IgD-negative memory B cell (primary cell): ENCODE measurements at regions not wholly inside any gene's neighbourhood (a gene's known extent, or its start where the extent isn't known, plus 50 kb on each side); places are given as distances from the start of the nearest gene placed in this dataset.
"Not testable (repeated sequence)": the region's sequence is repeated elsewhere in the genome, so short reads cannot be mapped to it uniquely, and the experiment has no call there.

Source experiments
- H3K27ac Mint-ChIP-seq, 3 donors: one replicate each; pipeline ENCODE4 v1.8.0; 2020 to 2022; ENCODE audit warnings: mild to moderate bottlenecking in 3 of 3, mixed read lengths in 3 of 3, moderate library complexity in 1 of 3
- H3K27me3 Mint-ChIP-seq: one replicate; pipeline ENCODE4 v1.8.0; 2021; ENCODE audit warnings: mixed read lengths
- H3K36me3 Mint-ChIP-seq: one replicate; pipeline ENCODE4 v1.8.0; 2020; ENCODE audit warnings: mild to moderate bottlenecking, mixed read lengths
- H3K4me1 Mint-ChIP-seq, 3 donors: one replicate each; pipeline ENCODE4 v1.8.0; 2020 to 2022; ENCODE audit warnings: mixed read lengths in 3 of 3, mild to moderate bottlenecking in 1 of 3
- H3K4me3 Mint-ChIP-seq, 4 donors: one replicate each; pipeline ENCODE4 v1.8.0; 2020 to 2022; ENCODE audit warnings: mild to moderate bottlenecking in 4 of 4, mixed read lengths in 4 of 4, moderate library complexity in 3 of 4
- H3K9me3 Mint-ChIP-seq, 3 donors: one replicate each; pipeline ENCODE4 v1.8.0; 2020 to 2021; ENCODE audit warnings: mixed read lengths in 3 of 3, mild to moderate bottlenecking in 1 of 3

DNA sequence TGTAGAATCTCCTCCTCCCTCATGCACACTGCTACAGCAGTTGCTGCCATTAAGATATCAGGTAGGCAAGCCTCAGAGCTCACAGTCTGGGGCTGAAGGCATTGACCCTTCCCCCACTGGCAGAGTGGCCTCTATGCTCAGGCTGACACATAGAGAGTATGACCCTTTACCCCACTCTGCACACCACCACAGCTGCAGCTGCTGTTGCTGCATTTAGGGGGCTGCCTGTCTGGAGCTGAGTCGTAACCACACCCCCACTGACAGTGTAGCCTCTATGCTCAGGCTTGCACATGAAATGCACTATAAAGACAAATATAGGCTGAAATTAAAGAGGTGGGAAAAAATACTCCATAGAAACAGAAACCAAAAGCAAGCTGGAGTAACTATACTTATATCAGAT, 289.3 kb upstream of the PABPC4L start:
- Mint-ChIP-seq H3K4me3 (no peak overlapping the region), H3K36me3 (no peaks in the 10 kb centered on the region), H3K27ac (peak overlapping the region in 1 of 3 donors; percentile 75), H3K4me1 (no peaks in the 10 kb centered on the region), H3K27me3 (no peaks in the 10 kb centered on the region), H3K9me3 (peaks cover 0 to 7% (median 7%) of the 10 kb centered on the region in 3 donors)

DNA sequence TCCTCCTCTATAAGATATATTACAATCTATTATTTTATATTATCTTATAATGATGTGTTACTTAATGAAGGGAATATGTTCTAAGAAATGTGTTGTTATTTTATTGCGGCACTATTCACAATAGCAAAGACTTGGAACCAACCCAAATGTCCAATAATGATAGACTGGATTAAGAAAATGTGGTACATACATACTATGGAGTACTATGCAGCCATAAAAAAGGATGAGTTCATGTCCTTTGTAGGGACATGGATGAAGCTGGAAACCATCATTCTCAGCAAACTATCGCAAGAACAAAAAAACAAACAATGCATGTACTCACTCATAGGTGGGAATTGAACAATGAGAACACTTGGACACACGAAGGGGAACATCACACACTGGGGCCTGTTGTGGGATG, 281.9 kb upstream of the PABPC4L start:
- H3K36me3 Mint-ChIP-seq, H3K27me3 Mint-ChIP-seq, H3K27ac Mint-ChIP-seq, H3K4me1 Mint-ChIP-seq, H3K4me3 Mint-ChIP-seq: not testable (repeated sequence)
- peaks cover 4 to 12% (median 6%) of the 10 kb centered on the region in 3 donors for H3K9me3 Mint-ChIP-seq

DNA sequence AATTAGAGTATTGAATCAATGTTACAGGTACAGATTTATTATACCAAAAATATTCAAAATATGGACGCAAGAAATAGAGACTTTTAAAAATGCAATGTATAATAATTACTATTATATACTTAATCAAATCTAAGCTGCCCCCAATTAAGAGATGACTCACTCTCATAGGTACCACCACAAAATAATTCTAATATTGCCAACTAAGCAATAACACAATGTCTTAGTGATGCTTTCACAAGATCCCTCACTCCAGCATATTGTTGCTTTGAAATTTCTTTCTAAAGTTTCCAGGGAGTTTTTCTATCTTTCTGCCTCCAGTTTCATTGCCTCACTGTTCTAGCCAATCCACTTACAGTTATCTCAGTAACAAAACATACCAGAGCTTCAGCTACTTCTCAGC, 270.0 kb upstream of the PABPC4L start:
- Mint-ChIP-seq H3K9me3 (peaks cover 0 to 17% (median 7%) of the 10 kb centered on the region in 3 donors), H3K4me3 (no peak overlapping the region), H3K27ac (no peak overlapping the region), H3K36me3 (no peaks in the 10 kb centered on the region), H3K27me3 (no peaks in the 10 kb centered on the region), H3K4me1 (no peaks in the 10 kb centered on the region)

DNA sequence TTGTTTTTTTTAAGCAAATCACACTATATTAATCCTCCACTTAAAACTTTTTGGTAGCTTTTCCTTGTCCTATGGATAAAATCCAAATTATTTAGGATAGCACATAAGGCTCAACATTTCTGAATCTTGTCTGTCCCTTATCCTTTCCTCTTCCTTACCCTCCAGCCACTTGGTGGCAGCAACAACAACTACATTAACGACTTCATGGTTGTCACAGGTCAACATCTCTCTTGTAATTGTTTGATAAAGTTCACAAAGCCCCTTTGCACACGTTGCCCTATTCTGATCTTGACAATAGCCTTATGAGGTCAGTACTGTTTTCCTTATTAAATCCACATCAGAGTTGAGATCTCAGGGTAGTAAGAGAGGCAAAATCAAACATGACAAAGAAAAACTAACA, 269.0 kb upstream of the PABPC4L start:
- H3K27ac Mint-ChIP-seq: no peak overlapping the region
- H3K27me3 Mint-ChIP-seq: no peaks in the 10 kb centered on the region
- peaks cover 0 to 12% (median 7%) of the 10 kb centered on the region in 3 donors for H3K9me3 Mint-ChIP-seq
- H3K36me3 Mint-ChIP-seq: no peaks in the 10 kb centered on the region
- no peaks in the 10 kb centered on the region for H3K4me1 Mint-ChIP-seq
- H3K4me3 Mint-ChIP-seq: no peak overlapping the region

DNA sequence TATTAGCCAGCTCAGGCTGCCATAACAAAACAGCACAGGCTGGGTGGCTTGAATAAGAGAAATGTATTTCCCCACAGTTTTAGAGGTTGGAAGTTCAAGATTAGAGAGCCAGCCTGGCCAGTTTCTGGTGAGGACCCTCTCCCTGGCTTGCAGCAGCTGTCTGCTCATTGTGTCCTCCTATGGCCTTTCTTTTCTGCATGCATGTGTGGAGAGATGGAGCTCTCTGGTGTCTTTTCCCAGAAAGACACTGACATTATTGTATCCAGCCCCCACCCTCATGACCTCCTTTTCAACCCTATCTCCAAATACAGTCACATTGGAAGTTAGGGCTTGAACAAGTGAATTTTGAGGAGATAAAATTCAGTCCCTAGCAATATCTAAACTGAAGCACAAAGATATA, 263.8 kb upstream of the PABPC4L start:
- Mint-ChIP-seq H3K36me3 (no peaks in the 10 kb centered on the region), H3K9me3 (peaks cover 0 to 5% (median 1%) of the 10 kb centered on the region in 3 donors), H3K4me3 (no peak overlapping the region), H3K27ac (no peak overlapping the region), H3K27me3 (no peaks in the 10 kb centered on the region), H3K4me1 (no peaks in the 10 kb centered on the region)

DNA sequence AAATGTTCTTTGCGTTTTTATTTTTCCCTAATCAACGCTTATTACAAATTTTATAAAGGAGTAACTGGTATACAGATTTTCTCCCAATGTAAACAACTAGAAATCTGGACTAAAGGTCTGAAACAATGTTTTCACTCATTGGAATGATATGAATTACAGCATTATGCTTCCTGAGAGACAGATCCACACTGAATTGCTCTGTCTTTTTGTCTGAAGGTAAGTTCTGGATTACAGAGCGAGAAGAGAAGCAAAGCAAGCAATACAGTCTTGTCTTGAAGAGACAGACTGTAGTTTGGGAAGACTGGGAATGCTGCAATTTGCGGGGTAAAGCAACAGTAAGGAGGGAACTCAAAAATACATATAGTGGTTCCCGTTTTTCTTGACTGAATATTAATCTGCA, 262.2 kb upstream of the PABPC4L start:
- H3K36me3 Mint-ChIP-seq: no peaks in the 10 kb centered on the region
- peaks cover 0 to 5% (median 3%) of the 10 kb centered on the region in 3 donors for H3K9me3 Mint-ChIP-seq
- H3K27me3 Mint-ChIP-seq: no peaks in the 10 kb centered on the region
- no peaks in the 10 kb centered on the region for H3K4me1 Mint-ChIP-seq
- H3K4me3 Mint-ChIP-seq: no peak overlapping the region
- H3K27ac Mint-ChIP-seq: no peak overlapping the region

DNA sequence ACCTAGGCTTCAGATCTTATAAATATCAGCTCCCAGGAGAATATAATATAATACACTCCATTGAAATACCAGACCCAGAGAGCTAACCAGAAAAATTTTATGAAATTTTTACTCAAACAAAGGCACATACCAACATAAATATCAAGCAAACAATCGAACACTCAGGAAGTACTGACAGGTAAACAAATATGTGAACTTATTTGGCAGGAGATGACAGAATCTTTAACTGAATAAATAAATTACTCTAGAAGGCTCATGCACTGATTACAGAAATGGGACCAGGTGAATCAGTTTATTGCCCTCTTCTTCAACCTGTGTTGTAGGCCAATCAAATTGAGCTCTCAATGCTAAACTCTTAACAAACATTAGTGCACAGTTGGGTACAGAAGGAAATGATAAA, 225.2 kb upstream of the PABPC4L start:
- Mint-ChIP-seq H3K4me3 (no peak overlapping the region), H3K9me3 (peaks cover 0 to 2% (median 1%) of the 10 kb centered on the region in 3 donors), H3K4me1 (no peaks in the 10 kb centered on the region), H3K27me3 (no peaks in the 10 kb centered on the region), H3K36me3 (no peaks in the 10 kb centered on the region), H3K27ac (no peak overlapping the region)

DNA sequence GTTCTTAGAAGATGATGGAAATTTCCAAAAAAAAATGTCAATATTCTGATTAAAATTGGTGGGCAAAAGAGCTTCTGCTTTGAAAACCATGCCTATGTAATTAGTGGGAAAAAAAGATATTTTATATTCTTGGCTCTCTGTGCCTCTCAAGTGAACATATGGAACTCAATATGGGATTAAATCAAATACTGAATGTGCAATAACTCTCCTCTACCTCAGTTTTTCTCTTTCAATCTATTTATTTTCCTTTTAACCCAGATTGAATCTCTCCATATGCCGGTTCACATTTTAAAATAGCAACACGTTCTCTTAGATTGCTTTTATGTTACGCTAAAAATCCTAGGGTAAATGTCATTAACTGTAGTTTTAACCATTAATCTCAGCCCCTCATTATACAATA, 224.2 kb upstream of the PABPC4L start:
- peaks cover 0 to 2% (median 1%) of the 10 kb centered on the region in 3 donors for H3K9me3 Mint-ChIP-seq
- no peaks in the 10 kb centered on the region for H3K4me1 Mint-ChIP-seq
- H3K36me3 Mint-ChIP-seq: no peaks in the 10 kb centered on the region
- no peak overlapping the region for H3K27ac Mint-ChIP-seq
- no peaks in the 10 kb centered on the region for H3K27me3 Mint-ChIP-seq
- no peak overlapping the region for H3K4me3 Mint-ChIP-seq

DNA sequence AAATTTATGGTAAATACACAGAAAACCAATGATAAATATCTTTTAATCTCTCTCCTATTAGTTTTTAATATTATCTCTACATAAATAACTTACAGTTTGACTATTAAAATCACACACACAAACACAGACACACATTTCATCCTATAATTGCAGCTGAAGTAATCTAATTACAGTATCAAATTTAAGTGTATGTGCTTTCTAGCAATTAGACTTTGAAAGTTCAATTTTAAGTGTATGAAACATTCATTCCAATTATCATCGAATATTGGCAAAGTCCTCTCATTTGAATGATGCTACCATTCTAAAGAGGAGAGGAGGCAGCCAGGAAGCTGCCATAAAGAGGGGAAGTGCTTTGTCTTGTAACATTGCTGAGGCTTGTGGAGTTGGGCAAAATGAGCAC, 221.2 kb upstream of the PABPC4L start:
- no peak overlapping the region for H3K4me3 Mint-ChIP-seq
- no peaks in the 10 kb centered on the region for H3K36me3 Mint-ChIP-seq
- H3K9me3 Mint-ChIP-seq: peaks cover 0 to 2% (median 0%) of the 10 kb centered on the region in 3 donors
- no peaks in the 10 kb centered on the region for H3K27me3 Mint-ChIP-seq
- H3K4me1 Mint-ChIP-seq: no peaks in the 10 kb centered on the region
- no peak overlapping the region for H3K27ac Mint-ChIP-seq

DNA sequence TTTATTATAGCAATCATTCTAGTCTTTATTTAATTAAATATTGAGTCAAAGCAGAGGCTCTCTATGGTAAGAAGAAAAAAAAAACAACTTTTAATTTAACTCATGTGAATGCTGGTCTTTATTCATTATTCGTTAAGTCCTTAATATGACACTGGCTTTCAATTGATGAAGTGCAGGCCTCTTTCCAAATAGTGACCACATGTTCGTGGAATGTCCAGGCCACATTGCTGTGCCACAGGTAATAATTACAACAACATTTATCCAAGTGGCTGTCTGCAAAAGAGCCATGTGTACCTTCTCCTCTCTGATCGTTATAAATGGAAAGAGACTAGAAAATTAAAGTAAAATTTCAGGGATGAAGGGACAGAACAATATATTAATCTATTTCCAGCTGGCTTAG, 220.1 kb upstream of the PABPC4L start:
- peaks cover 0 to 2% (median 0%) of the 10 kb centered on the region in 3 donors for H3K9me3 Mint-ChIP-seq
- no peaks in the 10 kb centered on the region for H3K27me3 Mint-ChIP-seq
- H3K4me1 Mint-ChIP-seq: no peaks in the 10 kb centered on the region
- H3K4me3 Mint-ChIP-seq: no peak overlapping the region
- no peaks in the 10 kb centered on the region for H3K36me3 Mint-ChIP-seq
- H3K27ac Mint-ChIP-seq: no peak overlapping the region

DNA sequence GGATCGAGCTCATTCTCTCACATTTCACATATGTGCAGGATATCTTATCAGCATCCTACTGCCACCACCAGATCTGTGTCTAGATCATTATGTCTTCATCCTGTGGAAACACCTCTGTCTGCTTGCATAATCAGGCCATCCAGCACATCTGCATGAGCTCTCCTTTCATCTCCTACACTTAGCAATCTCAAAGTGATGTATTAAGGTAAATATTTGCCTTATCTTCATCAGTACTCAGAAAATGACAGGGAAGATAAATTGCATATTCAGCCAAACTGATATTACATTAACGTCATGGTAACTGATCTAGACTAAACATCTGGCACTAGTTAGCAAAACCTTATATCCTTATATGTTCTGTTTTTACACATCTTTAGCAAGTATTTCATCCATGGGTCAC, 207.3 kb upstream of the PABPC4L start:
- Mint-ChIP-seq H3K36me3 (no peaks in the 10 kb centered on the region), H3K4me1 (no peaks in the 10 kb centered on the region), H3K27ac (no peak overlapping the region), H3K9me3 (no peaks in the 10 kb centered on the region), H3K27me3 (no peaks in the 10 kb centered on the region), H3K4me3 (no peak overlapping the region)

DNA sequence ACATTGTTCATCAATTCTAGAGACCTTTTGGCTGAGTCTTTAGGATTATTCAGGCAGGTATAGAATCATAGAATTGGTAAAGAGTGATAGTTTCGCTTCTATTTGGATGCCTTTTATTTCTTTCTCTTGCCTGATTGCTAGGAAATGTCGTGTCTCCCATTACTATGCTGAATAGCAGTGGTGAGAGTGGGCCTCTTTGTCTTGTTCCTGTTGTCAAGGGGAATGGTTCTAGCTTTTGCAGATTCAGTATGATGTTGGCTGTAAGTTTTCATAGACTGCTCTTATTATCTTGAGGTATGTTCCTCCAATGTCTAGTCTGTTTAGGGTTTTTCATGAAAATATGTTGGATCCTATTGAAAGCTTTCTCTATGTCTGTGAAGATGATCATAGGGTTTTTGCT, 200.2 kb upstream of the PABPC4L start:
- Mint-ChIP-seq H3K4me3 (no peak overlapping the region), H3K36me3 (no peaks in the 10 kb centered on the region), H3K9me3 (peaks cover 5 to 14% (median 10%) of the 10 kb centered on the region in 3 donors), H3K4me1 (no peaks in the 10 kb centered on the region), H3K27me3 (no peaks in the 10 kb centered on the region), H3K27ac (no peak overlapping the region)

DNA sequence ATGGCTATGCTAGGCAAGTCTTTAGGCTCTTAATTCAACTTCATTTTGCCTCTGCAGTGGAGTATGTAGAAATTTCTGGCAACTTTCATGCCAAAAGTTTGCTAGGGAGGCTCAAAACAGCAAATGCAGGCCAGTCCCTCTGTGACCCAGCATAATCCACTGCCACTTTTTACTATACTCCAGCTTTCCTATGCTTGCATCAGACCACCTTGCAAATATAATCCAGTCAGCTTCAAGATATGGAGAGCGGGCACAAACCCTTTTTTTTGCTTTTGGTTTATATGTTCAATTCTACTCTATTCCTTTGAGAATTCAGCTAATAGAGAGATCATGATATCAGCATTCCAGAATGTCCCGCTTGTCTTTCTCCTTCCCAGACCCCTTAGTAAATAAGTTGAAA, 192.0 kb upstream of the PABPC4L start:
- Mint-ChIP-seq H3K27me3 (no peaks in the 10 kb centered on the region), H3K4me3 (no peak overlapping the region), H3K36me3 (no peaks in the 10 kb centered on the region), H3K9me3 (peaks cover 9 to 13% (median 13%) of the 10 kb centered on the region in 3 donors), H3K27ac (no peak overlapping the region), H3K4me1 (no peaks in the 10 kb centered on the region)

DNA sequence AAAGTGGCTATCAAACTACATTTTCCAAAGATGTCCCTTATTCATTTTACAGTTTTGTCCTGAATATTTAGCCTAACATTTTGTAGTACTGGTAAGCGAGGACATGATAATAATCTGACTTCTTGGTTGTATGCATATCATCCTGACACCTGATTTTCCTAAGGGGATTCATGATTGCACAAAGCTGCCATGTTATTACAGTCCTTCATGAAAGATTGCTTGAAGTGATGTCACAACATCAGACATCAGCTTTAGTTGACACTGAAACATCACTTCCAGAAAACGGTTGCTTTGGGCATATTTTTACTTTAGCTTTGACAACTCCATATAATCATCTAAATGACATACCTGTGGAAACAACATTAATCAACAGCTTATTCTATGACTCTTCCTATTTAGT, 188.7 kb upstream of the PABPC4L start:
- Mint-ChIP-seq H3K27me3 (no peaks in the 10 kb centered on the region), H3K36me3 (no peaks in the 10 kb centered on the region), H3K4me1 (no peaks in the 10 kb centered on the region), H3K4me3 (no peak overlapping the region), H3K9me3 (peaks cover 0 to 6% (median 0%) of the 10 kb centered on the region in 3 donors), H3K27ac (no peak overlapping the region)

DNA sequence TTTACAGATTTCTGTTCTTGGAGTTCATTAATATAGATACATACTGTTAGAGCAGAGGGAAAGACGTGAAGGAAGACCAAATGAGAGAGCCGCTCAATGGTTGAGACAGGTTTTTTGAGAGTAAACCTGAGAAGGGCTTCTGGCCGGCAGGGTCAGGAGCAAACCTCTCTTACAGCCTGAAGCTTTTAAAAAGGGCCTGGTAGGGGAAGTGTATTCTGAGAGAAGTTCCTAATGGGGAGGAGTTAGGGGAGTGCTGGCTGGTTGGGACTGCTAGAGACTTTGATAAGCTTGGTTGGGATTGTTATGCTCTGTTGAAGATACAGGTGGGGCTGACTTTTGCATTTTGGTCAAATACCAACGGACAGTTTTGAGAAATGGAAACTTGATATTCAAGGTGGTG, 186.8 kb upstream of the PABPC4L start:
- H3K27me3 Mint-ChIP-seq: no peaks in the 10 kb centered on the region
- H3K4me3 Mint-ChIP-seq: no peak overlapping the region
- peaks cover 0 to 4% (median 0%) of the 10 kb centered on the region in 3 donors for H3K9me3 Mint-ChIP-seq
- H3K36me3 Mint-ChIP-seq: no peaks in the 10 kb centered on the region
- no peaks in the 10 kb centered on the region for H3K4me1 Mint-ChIP-seq
- H3K27ac Mint-ChIP-seq: no peak overlapping the region

DNA sequence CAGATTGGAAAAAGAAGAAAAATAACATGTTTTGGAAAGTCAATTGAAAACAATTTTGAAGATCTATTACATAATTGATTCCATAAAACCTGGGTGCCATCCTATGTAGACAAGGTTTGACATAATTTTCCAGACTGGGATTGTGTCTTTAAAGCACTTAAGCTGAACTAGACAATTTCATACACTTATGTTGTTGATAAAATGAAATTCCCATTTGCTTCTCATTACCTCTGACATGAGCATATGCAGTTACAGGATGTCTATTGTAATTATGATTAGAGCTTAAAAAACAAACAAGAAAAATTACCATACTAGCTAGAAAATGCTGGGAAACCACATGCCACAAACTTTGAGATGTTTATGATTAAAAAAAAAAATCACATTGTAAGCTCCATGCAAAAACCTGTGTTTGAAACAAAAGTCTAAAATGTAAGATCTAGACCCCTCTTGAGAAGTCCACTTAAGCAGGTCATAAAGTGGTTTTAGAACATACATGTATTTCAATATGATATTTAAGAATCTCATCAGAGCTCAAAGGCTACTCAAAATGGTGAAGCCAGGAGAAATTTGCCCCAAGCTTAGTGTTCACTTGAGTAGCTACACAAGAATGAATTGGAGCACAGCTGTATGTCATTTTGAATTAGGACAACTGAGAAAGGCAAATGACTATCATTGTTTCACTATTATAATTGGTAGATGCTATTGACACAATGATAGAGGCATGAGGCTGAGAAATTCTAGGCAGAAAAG, 181.1 kb upstream of the PABPC4L start:
- H3K4me3 Mint-ChIP-seq: no peak overlapping the region
- H3K36me3 Mint-ChIP-seq: no peaks in the 10 kb centered on the region
- H3K27ac Mint-ChIP-seq: no peak overlapping the region
- H3K27me3 Mint-ChIP-seq: no peaks in the 10 kb centered on the region
- H3K4me1 Mint-ChIP-seq: no peaks in the 10 kb centered on the region
- peaks cover 0 to 8% (median 0%) of the 10 kb centered on the region in 3 donors for H3K9me3 Mint-ChIP-seq
